HepG2 (cell line): ENCODE measurements at regions not wholly inside any gene's neighbourhood (a gene's known extent, or its start where the extent isn't known, plus 50 kb on each side); places are given as distances from the start of the nearest gene placed in this dataset.
A peak's percentile ranks its signal among the peaks of the same experiment; 100 is the strongest.

ENCODE experiments used
- ARID3A ChIP-seq: IDR thresholded peaks from 2 replicates; pipeline ENCODE4 v1.6.1; 2012; ENCODE audit warnings: low read depth, low read length, improper control_type of control experiment
- ATF7 ChIP-seq, 2 experiments: fragments of 450-650 bp in 1 of 2; sonication (generic) in 1 of 2; formaldehyde crosslinking in 1 of 2; IDR thresholded peaks; 2 replicates each; pipeline versions ENCODE4 v1.4.0 to v1.6.1; 2016 to 2020; ENCODE audit warnings: antibody characterized with exemption in 1 of 2, mild to moderate bottlenecking in 1 of 2, missing genetic modification reagents in 1 of 2
- DMAP1 ChIP-seq: IDR thresholded peaks from 2 replicates; pipeline ENCODE4 v1.6.1; 2016
- DNMT3B ChIP-seq: conservative IDR thresholded peaks from 2 replicates; pipeline ENCODE4 v1.6.1; 2016; ENCODE audit warnings: missing biosample characterization, control low read depth
- HCFC1 ChIP-seq: fragments of 150-350 bp; IDR thresholded peaks from 2 replicates; pipeline ENCODE4 v1.6.1; 2014; ENCODE audit warnings: low read depth, low read length
- IRF2 ChIP-seq: IDR thresholded peaks from 2 replicates; pipeline ENCODE4 v1.6.1; 2018; ENCODE audit warnings: missing genetic modification reagents, missing compliant biosample characterization
- ISL2 ChIP-seq: sonication (generic); formaldehyde crosslinking; IDR thresholded peaks from 2 replicates; pipeline ENCODE4 v1.5.0; 2020; ENCODE audit warnings: missing genetic modification reagents
- SETDB1 ChIP-seq: sonication (generic); formaldehyde crosslinking; IDR thresholded peaks from 2 replicates; pipeline ENCODE4 v1.5.1; 2020; ENCODE audit warnings: missing genetic modification reagents, mild to moderate bottlenecking, borderline replicate concordance
- TARDBP ChIP-seq: sonication (generic); formaldehyde crosslinking; IDR thresholded peaks from 2 replicates; pipeline ENCODE4 v1.8.0; 2022; ENCODE audit warnings: mild to moderate bottlenecking, missing genetic modification reagents
- TCF12 ChIP-seq, 2 experiments: fragments of 450-650 bp in 1 of 2; sonication (generic) in 1 of 2; formaldehyde crosslinking in 1 of 2; IDR thresholded peaks; 2 replicates each; pipeline versions ENCODE4 v1.6.1 to v1.8.0; 2017 to 2022; ENCODE audit warnings: antibody characterized with exemption in 1 of 2, mild to moderate bottlenecking in 1 of 2, missing genetic modification reagents in 1 of 2, moderate library complexity in 1 of 2
- TRAFD1 ChIP-seq: sonication (generic); formaldehyde crosslinking; IDR thresholded peaks from 2 replicates; pipeline ENCODE4 v1.5.1; 2020; ENCODE audit warnings: missing genetic modification reagents, mild to moderate bottlenecking, borderline replicate concordance
- ZBTB42 ChIP-seq: sonication (generic); formaldehyde crosslinking; IDR thresholded peaks from 2 replicates; pipeline ENCODE4 v1.5.0; 2020; ENCODE audit warnings: mild to moderate bottlenecking, missing genetic modification reagents
- ZNF331 ChIP-seq: sonication (generic); formaldehyde crosslinking; IDR thresholded peaks from 2 replicates; pipeline ENCODE4 v1.4.0; 2020; ENCODE audit warnings: missing genetic modification reagents
- ZNF33B ChIP-seq: sonication (generic); formaldehyde crosslinking; IDR thresholded peaks from 2 replicates; pipeline ENCODE4 v1.5.1; 2020; ENCODE audit warnings: mild to moderate bottlenecking, missing genetic modification reagents
- ZNF614 ChIP-seq: IDR thresholded peaks from 2 replicates; pipeline ENCODE4 v1.6.1; 2018; ENCODE audit warnings: missing biosample characterization, missing genetic modification reagents, inconsistent platforms, borderline replicate concordance
- TF ChIP-seq, protein P1 (sequence below), 2 experiments: fragments of 450-650 bp in 1 of 2; sonication (generic) in 1 of 2; formaldehyde crosslinking in 1 of 2; IDR thresholded peaks; 2 replicates each; pipeline versions ENCODE4 v1.6.1 to v1.8.0; 2016 to 2022; ENCODE audit warnings: antibody characterized with exemption in 1 of 2, mild to moderate bottlenecking in 1 of 2, missing genetic modification reagents in 1 of 2

- TF ChIP-seq, protein P1, sequence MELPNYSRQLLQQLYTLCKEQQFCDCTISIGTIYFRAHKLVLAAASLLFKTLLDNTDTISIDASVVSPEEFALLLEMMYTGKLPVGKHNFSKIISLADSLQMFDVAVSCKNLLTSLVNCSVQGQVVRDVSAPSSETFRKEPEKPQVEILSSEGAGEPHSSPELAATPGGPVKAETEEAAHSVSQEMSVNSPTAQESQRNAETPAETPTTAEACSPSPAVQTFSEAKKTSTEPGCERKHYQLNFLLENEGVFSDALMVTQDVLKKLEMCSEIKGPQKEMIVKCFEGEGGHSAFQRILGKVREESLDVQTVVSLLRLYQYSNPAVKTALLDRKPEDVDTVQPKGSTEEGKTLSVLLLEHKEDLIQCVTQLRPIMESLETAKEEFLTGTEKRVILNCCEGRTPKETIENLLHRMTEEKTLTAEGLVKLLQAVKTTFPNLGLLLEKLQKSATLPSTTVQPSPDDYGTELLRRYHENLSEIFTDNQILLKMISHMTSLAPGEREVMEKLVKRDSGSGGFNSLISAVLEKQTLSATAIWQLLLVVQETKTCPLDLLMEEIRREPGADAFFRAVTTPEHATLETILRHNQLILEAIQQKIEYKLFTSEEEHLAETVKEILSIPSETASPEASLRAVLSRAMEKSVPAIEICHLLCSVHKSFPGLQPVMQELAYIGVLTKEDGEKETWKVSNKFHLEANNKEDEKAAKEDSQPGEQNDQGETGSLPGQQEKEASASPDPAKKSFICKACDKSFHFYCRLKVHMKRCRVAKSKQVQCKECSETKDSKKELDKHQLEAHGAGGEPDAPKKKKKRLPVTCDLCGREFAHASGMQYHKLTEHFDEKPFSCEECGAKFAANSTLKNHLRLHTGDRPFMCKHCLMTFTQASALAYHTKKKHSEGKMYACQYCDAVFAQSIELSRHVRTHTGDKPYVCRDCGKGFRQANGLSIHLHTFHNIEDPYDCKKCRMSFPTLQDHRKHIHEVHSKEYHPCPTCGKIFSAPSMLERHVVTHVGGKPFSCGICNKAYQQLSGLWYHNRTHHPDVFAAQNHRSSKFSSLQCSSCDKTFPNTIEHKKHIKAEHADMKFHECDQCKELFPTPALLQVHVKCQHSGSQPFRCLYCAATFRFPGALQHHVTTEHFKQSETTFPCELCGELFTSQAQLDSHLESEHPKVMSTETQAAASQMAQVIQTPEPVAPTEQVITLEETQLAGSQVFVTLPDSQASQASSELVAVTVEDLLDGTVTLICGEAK (IDR thresholded peaks at IDR 0.05): no peak
- TF ChIP-seq, protein P1 (CRISPR knock-in tag; IDR thresholded peaks at IDR 0.05): no peak
- TF ChIP-seq TRAFD1 (no peak), TARDBP (CRISPR knock-in tag) (peak; percentile 75), IRF2 (CRISPR knock-in tag) (peak; percentile 45; the same call in 1 of the 2 replicates), ATF7 (IDR thresholded peaks at IDR 0.05) (no peak), ATF7 (CRISPR knock-in tag; IDR thresholded peaks at IDR 0.05) (no peak), ZNF331 (CRISPR knock-in tag) (no peak; the same call in 1 of the 2 replicates), ZNF33B (CRISPR knock-in tag) (0 out of 2 replicates have a peak, but pooled peaks have one; percentile 22), HCFC1 (no peak), DMAP1 (no peak; the same call in 1 of the 2 replicates), DNMT3B (peak; percentile 85; the same call in 1 of the 2 replicates), ARID3A (peak; percentile 89), ZNF614 (CRISPR knock-in tag) (peak; percentile 45; the same call in 1 of the 2 replicates), TCF12 (IDR thresholded peaks at IDR 0.05) (no peak), TCF12 (CRISPR knock-in tag; IDR thresholded peaks at IDR 0.05) (no peak), ISL2 (CRISPR knock-in tag) (peak; percentile 9; the same call in 1 of the 2 replicates), SETDB1 (CRISPR knock-in tag) (no peak), ZBTB42 (no peak)
These were observed 269.8 kb downstream of the SYK start (continued) for GRCh38 chr9:91071184-91071990.
